ENCODE measurements at regions not wholly inside any gene's neighbourhood (a gene's known extent, or its start where the extent isn't known, plus 50 kb on each side); places are given as distances from the start of the nearest gene placed in this dataset.

DNA sequence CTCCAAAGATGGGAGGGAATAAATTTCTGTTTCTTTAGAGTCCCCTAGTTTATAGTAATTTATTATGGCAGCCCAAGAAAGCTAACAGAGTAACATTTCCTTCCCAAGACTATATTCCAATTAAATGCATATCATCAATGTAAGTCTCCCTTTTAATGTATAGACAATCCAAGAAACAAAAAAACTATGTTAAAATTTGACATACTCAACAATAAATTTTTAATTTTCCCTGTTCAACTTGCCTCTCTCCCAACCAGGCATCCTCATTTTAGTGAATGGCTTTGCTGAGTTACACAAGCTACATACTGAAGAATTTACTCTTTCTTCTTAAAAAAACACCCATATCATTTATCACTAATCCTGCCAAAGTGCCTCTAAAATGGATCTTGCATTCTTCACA lies 1357.7 kb downstream of the PCDH9 start:
- in situ Hi-C loops (cut with HindIII; ENCODE audit: low pct_unique_long_range_greater_than_20kb, low sequenced_read_pairs): no loop called here
- no peak for DNase-seq (ENCODE audit: low read depth, low spot score)

DNA sequence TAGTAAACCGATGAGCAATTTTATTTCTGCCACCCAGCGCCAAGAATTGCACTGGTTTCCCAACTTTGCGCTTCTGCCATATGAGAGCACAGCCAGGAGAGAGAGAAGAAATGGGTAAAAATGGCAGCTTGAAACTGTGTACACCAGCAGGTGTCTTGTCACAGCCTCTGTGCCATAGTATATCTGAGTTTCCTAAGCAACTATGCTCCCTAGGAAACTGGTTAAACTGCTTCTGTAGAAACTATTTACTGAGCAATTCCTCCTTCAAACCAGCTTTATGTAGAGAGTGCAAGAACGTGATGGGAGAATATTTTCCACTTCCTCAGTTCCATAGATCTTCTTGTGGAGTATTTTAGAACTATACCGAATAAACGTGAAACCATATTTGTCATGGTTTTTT lies 1361.3 kb downstream of the PCDH9 start:
- DNase-seq (ENCODE audit: low read depth, low spot score): no peak
- in situ Hi-C loops (cut with HindIII; ENCODE audit: low pct_unique_long_range_greater_than_20kb, low sequenced_read_pairs): no loop called here

DNA sequence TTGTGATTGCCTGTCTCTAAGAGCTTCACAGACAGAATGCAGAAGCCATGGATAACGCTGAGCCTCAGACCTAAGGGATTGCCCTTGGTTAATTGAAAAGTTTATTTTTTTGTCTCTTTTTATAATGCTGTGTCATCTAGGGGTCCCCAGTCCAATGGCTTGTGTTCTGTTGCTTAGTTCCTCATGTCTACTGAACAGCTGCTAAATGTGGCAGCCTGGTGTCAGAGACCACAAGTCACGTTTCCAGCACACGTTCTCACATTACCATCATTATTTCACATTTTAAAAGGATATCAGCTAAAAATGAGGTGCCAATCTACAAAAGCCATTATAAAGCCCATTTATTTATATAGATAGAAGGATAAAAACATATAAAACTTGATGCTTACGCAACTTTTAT lies 1362.0 kb downstream of the PCDH9 start:
- DNase-seq (ENCODE audit: low read depth, low spot score): no peak
- in situ Hi-C loops (cut with HindIII; ENCODE audit: low pct_unique_long_range_greater_than_20kb, low sequenced_read_pairs): no loop called here

DNA sequence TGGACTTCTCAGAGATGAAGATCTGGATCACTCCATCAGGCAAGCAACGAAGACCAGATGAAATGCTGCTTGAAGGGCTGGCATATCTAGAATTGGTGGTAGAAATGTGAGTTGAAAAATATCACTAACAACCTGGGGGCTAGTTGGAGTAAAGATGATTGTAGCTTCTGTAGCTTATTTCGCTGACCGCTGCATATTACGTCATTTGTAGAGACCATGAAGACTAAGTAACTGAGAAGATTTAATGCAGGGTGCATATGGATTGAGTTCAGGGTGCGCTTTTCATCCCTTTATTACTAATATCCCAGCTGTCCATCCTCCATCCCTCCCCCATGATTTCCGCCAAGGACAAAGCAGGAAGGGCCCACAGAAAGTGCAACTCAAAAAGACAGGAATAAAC lies 1364.0 kb downstream of the PCDH9 start:
- DNase-seq (ENCODE audit: low read depth, low spot score): no peak
- in situ Hi-C loops (cut with HindIII; ENCODE audit: low pct_unique_long_range_greater_than_20kb, low sequenced_read_pairs): no loop called here

DNA sequence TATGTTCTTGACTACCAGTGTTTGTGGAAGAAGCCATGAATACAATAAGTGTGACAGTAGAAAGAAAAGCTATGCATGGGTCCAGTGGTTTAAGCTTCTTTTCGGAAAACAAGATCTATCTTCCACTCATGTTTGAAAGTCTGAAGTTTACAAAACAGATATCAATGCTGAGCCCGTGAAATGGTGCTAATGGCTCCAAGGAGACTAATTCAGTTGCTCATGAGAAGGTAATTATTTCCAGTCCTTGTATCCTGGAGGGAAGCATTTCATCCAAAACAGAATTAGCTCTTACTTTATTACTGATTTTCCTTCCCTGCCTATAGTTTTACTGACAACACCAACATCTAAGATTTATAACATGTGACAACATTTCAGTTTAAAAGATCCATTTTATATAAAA lies 1364.9 kb downstream of the PCDH9 start:
- in situ Hi-C loops (cut with HindIII; ENCODE audit: low pct_unique_long_range_greater_than_20kb, low sequenced_read_pairs): no loop called here
- no peak for DNase-seq (ENCODE audit: low read depth, low spot score)

DNA sequence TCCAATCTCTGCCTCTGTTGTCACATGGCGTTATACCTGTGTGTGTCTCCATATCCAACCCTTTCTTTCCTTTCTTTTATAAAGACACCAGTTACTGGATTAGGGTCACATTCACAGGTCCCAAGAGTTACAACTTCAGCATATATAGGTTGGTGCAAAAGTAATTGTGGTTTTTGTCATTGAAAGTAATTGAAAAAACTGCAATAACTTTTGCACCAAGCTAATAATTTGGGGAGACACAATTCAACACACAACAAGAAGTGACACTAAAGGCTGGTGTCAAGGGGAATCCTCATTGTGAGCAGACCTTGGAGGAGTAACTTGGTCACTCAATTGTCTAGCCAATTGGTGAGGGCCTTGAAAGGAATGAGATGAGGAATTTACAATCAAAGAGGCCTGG lies 1366.1 kb downstream of the PCDH9 start:
- in situ Hi-C loops (cut with HindIII; ENCODE audit: low pct_unique_long_range_greater_than_20kb, low sequenced_read_pairs): no loop called here
- DNase-seq (ENCODE audit: low read depth, low spot score): no peak

DNA sequence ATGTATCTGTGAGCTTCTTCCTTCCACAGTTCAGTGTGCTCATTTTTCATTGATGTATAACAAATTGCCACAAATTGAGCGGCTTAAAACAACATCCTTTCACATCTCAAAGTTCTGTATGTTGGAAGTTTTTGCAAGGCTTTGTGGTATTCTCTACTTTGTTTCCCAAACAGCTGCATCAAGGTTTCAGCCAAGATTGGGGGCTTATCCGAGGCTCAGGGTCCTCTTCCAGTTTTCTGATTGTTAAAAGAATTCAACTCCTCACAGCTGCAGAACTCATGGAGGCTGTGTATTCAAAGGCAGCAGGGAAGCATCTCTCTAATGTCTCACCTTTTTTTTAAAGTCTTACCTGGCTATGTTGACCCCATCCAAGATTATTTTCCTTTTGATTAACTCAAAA lies 1369.8 kb downstream of the PCDH9 start:
- no peak for DNase-seq (ENCODE audit: low read depth, low spot score)
- in situ Hi-C loops (cut with HindIII; ENCODE audit: low pct_unique_long_range_greater_than_20kb, low sequenced_read_pairs): no loop called here

DNA sequence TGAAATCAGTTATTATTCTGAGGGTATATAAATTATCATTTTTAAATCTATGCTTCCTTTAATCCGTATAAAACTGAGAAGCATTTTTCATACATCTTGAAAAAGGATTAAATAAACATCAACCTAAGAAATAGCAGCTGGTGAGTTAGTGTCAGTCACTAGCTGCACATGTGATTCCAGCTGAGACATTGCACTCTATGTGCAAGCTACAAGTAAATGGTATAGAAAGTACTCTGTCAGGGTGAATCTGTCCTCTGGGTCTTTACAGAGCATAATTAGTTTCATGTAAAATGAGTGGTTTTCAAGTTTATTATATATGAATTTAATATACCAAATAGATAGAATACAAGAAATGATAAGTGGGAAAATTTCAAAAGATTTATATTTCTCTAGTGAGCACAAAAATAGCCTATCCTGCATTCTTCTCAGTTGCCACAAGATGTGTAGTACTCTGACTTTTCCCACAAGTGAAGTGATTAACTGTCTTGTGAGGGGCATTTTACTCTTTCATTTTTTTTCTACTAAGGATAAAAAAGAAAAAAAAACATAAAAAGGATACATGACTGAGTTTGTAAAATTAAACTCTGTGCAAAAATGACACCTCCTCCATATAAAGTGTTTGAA lies 1372.1 kb downstream of the PCDH9 start:
- DNase-seq (ENCODE audit: low read depth, low spot score): peak; percentile 22
- in situ Hi-C loops (cut with HindIII; ENCODE audit: low pct_unique_long_range_greater_than_20kb, low sequenced_read_pairs): no loop called here

DNA sequence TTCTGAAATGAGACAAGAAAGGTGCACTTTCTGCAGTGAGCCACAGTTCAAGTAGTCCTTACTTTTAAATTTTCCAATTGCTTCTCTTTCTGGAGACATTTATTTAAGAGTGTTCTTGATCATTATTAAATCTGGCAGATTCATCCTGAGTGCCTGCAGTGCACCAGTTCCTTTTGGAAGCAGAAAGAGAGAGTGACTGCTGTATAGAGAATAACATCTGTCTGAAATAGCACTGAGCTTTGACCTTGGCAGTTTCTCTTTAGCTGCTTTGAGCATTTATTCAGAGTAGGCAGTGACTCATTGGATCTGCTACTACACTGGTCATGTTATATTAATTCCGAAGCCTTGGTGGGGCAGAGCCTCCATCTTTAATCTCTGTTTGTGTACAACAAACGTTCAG lies 1373.7 kb downstream of the PCDH9 start:
- no peak for DNase-seq (ENCODE audit: low read depth, low spot score)
- in situ Hi-C loops (cut with HindIII; ENCODE audit: low pct_unique_long_range_greater_than_20kb, low sequenced_read_pairs): no loop called here

DNA sequence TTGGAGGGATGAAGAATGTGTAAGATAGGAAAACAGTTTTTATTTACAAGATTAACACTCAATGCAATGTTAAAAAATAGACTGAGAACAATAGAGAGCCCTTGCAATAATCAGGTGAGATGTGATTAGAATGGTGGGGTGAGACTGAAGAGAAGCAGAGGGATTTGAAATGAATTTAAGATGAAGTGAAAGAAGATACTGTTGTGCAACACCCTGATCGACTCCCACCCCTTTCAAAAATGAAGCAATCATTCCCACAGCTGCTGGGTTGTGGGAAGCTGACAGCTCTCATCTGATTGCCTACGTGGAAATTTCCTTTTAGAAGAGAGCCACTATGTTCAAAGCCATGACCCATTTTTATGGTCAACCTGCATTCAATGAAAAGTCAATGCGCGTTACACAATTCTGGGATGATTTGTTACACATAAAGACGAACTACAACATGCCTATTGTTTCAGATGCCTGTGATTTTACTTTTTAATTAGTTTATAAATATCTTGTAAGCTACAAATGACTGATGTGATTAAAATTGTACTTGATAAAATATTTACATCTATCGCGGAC lies 1374.8 kb downstream of the PCDH9 start:
- in situ Hi-C loops (cut with HindIII; ENCODE audit: low pct_unique_long_range_greater_than_20kb, low sequenced_read_pairs): no loop called here
- no peak for DNase-seq (ENCODE audit: low read depth, low spot score)

DNA sequence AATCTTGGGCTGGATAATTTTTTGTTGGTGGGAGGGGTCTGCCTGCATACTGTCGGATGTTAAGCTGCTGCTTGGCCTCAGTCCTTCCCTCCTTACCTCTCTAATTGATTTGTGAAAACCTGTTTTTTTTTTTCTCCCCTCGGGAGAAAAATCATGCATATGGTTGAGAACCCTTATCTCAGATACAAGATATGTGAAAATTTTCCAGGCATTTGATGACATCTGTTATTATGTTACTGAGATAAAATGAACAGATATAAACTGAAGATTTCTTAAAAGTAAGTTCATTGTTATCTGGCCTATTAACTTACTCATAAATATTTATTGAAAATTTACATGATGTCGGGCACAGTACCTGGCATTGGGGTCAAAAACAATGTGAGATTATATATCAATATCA lies 1375.7 kb downstream of the PCDH9 start:
- DNase-seq (ENCODE audit: low read depth, low spot score): no peak
- in situ Hi-C loops (cut with HindIII; ENCODE audit: low pct_unique_long_range_greater_than_20kb, low sequenced_read_pairs): no loop called here

DNA sequence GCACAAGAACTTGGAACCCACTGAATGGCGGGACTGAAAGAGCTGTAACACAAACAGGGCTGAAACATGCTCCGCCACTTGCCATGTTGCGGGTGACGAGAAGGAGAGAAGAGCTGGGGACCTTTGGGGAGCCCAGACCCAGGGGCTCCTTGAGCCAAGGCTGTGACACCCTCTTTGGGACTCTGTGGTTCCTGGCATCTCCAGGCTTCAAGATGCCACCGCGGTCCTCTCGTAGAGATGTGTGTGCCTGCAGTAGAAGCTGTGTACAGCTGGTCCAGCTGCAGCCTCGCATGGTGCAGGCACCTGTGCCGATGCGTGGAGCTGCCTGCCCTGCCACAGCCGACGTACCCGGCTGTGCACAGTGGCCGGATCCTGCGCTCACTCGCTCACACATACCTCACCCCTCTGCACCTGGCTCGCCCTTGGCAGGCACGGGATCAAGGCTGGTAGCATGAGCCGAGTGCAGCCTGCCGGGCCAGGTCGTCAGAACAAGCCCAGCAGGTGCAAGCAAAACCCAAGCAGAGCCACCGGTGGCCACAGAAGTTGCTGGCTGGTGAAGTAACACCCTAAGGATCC lies 1385.8 kb downstream of the PCDH9 start:
- no peak for DNase-seq (ENCODE audit: low read depth, low spot score)
- in situ Hi-C loops (cut with HindIII; ENCODE audit: low pct_unique_long_range_greater_than_20kb, low sequenced_read_pairs): no loop called here

DNA sequence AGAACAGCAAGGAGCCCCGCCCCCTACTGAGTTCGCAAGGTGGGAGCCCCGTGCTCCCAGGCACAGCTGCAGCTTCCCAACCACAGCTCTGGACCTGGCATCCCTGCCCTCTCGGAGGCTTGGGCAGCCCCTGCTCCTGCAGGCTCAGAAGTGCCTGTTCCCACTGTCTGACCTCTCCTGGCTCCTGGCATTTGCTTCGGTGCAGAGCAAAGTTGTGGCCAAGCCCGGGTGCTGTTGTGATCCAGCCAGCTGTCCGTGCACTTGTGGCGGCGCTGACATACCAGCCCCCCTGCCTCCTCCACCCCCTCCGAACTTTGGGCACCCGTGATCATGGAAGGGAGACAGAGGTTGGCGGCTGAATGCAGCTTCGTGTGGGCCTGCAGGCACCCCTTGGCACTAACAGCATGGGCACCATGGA lies 1386.8 kb downstream of the PCDH9 start:
- in situ Hi-C loops (cut with HindIII; ENCODE audit: low pct_unique_long_range_greater_than_20kb, low sequenced_read_pairs): no loop called here
- DNase-seq (ENCODE audit: low read depth, low spot score): no peak

DNA sequence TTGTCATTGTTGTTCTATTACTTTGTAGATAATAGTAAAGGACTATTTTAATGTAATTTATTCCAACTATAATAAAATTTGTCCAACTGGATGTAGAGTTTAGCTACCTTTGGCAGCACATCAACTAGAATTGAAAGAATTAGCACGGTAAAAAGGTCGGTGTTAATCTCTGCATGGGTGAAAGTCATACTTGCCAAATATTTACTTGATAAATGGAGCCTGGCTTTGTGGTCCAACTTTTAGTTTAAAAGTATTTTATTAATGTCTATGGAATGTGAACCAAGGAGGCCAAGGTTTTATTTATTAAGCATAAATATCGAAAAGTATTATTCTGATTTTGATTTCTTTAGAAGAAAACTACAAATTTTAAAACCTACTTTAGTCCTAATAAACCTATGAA lies 1389.0 kb downstream of the PCDH9 start:
- in situ Hi-C loops (cut with HindIII; ENCODE audit: low pct_unique_long_range_greater_than_20kb, low sequenced_read_pairs): no loop called here
- no peak for DNase-seq (ENCODE audit: low read depth, low spot score)

DNA sequence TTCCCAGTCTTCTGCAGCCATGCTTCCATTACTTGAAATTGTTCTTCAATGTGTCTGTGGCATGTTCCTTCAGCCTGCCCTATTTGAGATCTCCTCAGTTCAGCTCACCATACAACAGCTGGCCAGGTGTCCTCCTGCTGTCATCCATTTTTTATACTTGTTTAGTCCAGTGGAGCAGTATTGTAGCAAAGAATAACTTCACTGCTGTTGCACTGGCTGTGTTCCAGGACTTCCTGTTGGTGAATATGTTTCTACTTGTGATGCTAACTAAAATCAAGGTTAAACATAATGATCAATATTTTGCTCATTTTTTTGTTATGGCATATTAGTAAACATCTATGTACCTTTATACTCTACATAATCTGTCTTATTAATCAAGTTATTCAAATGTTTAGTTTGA lies 1394.1 kb downstream of the PCDH9 start:
- in situ Hi-C loops (cut with HindIII; ENCODE audit: low pct_unique_long_range_greater_than_20kb, low sequenced_read_pairs): no loop called here
- no peak for DNase-seq (ENCODE audit: low read depth, low spot score)

DNA sequence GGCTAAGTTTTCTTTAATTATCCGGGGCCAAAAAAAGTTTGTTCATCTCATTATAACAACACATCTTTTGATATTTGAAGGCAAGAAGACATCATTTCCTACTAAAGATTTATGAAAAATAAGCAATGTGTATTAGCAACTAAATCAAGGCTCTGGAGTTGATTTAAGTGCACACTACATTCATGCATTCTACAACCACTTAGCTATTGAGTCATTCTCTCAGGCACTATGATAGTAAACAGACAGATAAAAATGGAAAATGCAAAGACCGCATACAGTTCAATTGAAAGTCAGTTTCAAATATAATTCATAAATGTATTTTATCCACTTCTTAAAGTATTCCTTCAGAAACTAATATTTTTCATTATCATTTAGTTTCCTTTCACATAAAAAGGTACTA lies 1395.2 kb downstream of the PCDH9 start:
- DNase-seq (ENCODE audit: low read depth, low spot score): no peak
- in situ Hi-C loops (cut with HindIII; ENCODE audit: low pct_unique_long_range_greater_than_20kb, low sequenced_read_pairs): no loop called here

DNA sequence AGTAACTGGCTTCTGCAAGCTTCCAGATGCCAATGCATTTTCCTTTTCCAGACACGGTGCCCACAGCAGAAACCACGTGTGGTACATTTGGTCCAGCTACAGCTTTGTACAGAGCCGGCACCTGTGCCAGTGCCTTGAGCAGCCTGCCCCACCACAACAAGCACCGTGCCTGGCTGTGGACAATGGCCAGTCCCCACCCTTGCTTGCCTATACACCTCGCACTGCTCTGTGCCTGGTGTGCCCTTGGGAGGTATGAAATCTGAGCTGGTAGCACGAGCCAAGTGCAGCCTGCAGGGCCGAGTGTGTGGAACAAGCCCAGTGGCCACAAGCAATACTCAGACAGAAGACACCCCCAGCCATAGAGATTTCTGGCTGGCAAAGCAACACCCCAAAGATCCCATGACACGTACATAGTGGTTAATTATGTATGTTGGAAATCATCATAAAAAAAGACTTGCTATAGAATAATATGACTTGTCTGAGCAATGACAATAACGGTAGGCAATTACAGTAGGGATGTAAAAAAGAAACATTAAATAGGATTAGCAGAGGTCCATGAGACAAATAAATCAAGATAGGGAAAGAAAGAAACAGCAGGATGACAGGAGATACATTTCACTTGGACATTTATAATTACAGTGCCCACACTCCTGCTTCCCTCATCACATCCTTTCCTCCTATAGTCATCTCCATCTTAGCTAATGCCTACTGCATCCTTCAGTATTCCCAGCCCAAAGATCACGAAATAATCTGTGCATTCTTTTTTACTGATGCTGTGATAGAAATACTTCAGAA lies 1399.5 kb downstream of the PCDH9 start:
- DNase-seq (ENCODE audit: low read depth, low spot score): no peak
- in situ Hi-C loops (cut with HindIII; ENCODE audit: low pct_unique_long_range_greater_than_20kb, low sequenced_read_pairs): no loop called here

DNA sequence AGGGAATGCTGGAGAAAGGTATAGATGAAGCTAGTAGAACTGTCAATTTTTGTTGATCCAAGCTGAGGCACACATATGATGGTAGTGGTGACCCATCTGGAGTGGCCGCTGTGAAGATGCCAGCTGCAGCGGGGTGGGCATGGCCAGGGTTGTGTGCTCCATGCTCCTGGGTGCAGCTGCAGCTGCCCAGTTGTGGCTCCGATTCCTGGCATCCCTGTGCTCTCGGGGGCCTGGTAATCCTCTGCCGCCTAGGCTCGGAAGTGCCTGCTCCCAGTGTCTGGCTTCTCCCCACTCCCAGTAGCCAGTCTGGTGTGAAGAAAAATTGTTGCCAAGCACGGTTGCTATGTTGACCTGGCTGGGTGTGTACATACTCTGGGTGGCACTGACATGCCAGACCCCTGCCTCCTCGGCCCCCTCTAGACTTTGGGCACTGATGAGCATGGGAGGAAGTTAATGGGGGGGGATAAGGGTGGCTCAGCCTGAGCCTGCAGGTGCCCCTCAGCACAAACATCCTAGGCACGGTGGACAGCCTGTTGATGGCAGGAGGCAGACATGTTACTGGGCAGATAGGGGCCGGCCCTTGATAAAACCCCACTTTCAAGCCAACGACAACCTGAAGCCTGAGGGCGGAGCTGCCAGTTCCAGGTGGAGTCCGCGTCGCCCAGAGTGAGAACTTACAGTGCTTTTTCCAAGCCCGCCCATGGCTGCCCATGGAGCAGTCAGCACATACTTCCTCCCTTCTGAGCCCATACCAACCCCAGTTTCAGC lies 1400.7 kb downstream of the PCDH9 start:
- DNase-seq (ENCODE audit: low read depth, low spot score): no peak
- in situ Hi-C loops (cut with HindIII; ENCODE audit: low pct_unique_long_range_greater_than_20kb, low sequenced_read_pairs): no loop called here

Measured in SK-MEL-5 (cell line).